ENCODE measurements at regions not wholly inside any gene's neighbourhood (a gene's known extent, or its start where the extent isn't known, plus 50 kb on each side); places are given as distances from the start of the nearest gene placed in this dataset.

DNA sequence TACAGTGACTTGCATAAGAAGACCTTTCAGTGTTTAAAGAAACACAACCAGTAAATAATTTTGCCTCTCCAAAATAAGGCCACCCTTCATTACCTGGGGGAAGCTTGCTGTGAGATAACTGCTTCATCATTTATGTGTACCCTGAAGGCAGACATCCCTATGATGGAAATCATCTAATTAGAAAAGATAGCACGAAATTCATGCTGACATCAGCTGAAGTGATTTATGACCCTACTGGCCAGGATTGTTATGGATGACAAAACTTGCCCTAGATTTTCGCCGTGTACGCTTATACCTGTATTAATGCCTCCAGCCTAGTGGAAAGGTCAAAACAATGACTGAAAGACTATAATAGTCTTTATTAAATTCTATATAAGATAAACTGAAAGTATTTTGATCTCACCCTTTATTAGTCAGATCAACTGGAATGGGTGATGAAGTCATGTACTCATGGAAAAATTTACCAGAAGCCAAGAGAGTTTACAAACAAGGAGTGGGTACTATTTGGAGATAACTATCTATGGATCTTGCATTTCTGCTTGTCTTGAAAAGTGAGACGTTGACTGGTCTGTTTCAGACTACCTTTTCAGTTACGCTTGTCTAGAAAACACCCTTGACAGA lies 114.2 kb downstream of the PPP1R3A start:
- Histone ChIP-seq H3K27me3 (no peaks in the 10 kb centered on the region), H3K9me3 (no peaks in the 10 kb centered on the region), H3K27ac (no peak overlapping the region), H3K4me1 (no peaks in the 10 kb centered on the region), H3K36me3 (no peaks in the 10 kb centered on the region), H3K4me3 (no peak overlapping the region)
- DNase-seq (ENCODE audit: extremely low spot score in 2 of 2): no peak
- TF ChIP-seq, protein P1, sequence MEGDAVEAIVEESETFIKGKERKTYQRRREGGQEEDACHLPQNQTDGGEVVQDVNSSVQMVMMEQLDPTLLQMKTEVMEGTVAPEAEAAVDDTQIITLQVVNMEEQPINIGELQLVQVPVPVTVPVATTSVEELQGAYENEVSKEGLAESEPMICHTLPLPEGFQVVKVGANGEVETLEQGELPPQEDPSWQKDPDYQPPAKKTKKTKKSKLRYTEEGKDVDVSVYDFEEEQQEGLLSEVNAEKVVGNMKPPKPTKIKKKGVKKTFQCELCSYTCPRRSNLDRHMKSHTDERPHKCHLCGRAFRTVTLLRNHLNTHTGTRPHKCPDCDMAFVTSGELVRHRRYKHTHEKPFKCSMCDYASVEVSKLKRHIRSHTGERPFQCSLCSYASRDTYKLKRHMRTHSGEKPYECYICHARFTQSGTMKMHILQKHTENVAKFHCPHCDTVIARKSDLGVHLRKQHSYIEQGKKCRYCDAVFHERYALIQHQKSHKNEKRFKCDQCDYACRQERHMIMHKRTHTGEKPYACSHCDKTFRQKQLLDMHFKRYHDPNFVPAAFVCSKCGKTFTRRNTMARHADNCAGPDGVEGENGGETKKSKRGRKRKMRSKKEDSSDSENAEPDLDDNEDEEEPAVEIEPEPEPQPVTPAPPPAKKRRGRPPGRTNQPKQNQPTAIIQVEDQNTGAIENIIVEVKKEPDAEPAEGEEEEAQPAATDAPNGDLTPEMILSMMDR (IDR thresholded peaks at IDR 0.05): no peak
- no peak for TF ChIP-seq POLR2A (IDR thresholded peaks at IDR 0.05)
- no peak for TF ChIP-seq POLR2AphosphoS5 (IDR thresholded peaks at IDR 0.05; ENCODE audit: insufficient read depth in 1 of 2, low read depth in 1 of 2)
- intact Hi-C loops (cut with DNase I): no loop called here

DNA sequence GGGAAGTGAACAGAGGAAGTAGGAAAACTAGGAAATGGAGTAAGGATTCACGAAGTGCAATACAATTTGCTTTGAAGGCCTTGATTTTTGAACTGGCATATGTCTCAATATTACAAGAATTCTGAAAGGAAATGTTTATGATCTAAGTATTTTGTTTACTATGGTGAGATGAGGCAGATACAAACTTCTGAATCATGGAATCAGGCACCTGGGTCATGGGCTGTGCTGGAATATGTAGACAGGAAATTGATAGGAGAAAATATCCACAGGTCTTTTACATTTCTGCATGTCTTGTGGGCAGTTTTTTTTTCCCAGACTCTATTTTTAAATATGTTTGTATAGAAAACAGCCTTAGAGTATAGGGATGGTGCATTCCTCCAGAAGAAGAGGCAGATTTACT lies 117.1 kb downstream of the PPP1R3A start:
- intact Hi-C loops (cut with DNase I): no loop called here
- Histone ChIP-seq H3K36me3 (no peaks in the 10 kb centered on the region), H3K4me3 (no peak overlapping the region), H3K4me1 (no peaks in the 10 kb centered on the region), H3K9me3 (no peaks in the 10 kb centered on the region), H3K27me3 (no peaks in the 10 kb centered on the region), H3K27ac (no peak overlapping the region)
- TF ChIP-seq, protein P1 (IDR thresholded peaks at IDR 0.05): no peak
- TF ChIP-seq POLR2AphosphoS5 (IDR thresholded peaks at IDR 0.05; ENCODE audit: insufficient read depth in 1 of 2, low read depth in 1 of 2) (no peak), POLR2A (IDR thresholded peaks at IDR 0.05) (no peak)
- no peak for DNase-seq (ENCODE audit: extremely low spot score in 2 of 2)

DNA sequence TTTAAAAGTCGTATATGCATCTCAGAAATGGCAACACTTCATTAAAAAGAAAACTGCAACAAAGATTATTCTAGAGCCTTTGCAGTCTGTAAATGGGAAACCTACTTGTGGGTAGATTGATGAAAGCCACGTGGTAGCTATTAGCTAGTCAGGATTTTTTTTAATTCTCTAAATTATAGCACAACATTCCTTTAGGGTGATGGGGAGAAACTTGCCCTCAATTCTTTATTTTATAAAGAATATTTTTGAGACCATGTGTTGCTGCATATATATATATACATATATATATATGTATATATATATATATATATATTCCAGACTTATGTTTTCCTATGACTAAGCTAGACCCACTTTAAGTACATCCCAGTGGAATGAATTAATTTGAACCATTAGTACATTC lies 118.0 kb downstream of the PPP1R3A start:
- no peak overlapping the region for H3K4me3 ChIP-seq
- TF ChIP-seq, protein P1 (IDR thresholded peaks at IDR 0.05): no peak
- TF ChIP-seq POLR2A (IDR thresholded peaks at IDR 0.05) (no peak), POLR2AphosphoS5 (IDR thresholded peaks at IDR 0.05; ENCODE audit: insufficient read depth in 1 of 2, low read depth in 1 of 2) (no peak)
- no peaks in the 10 kb centered on the region for H3K27me3 ChIP-seq
- intact Hi-C loops (cut with DNase I): no loop called here
- H3K4me1 ChIP-seq: no peaks in the 10 kb centered on the region
- H3K9me3 ChIP-seq: no peaks in the 10 kb centered on the region
- no peaks in the 10 kb centered on the region for H3K36me3 ChIP-seq
- no peak overlapping the region for H3K27ac ChIP-seq
- DNase-seq (ENCODE audit: extremely low spot score in 2 of 2): no peak

DNA sequence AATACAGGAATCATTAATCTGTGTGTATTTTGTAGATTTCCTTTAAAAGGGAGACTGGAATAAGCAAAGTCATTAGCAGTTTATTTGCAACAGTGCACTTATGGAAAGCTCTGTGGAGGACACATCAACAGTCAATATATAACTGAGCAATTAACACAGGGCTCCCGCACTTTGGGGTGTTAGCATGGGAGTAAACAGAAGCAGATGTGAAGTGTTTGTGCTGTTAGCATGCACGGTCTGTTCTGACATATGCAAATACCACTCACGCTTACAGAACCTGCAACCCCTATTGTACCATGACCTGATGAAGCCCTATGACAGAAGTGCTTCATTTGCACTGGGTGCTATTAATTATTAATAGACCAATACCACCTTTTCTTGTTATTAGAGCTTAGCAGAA lies 118.9 kb downstream of the PPP1R3A start:
- no peaks in the 10 kb centered on the region for H3K4me1 ChIP-seq
- intact Hi-C loops (cut with DNase I): no loop called here
- TF ChIP-seq POLR2A (IDR thresholded peaks at IDR 0.05) (no peak), POLR2AphosphoS5 (IDR thresholded peaks at IDR 0.05; ENCODE audit: insufficient read depth in 1 of 2, low read depth in 1 of 2) (no peak)
- TF ChIP-seq, protein P1 (IDR thresholded peaks at IDR 0.05): no peak

DNA sequence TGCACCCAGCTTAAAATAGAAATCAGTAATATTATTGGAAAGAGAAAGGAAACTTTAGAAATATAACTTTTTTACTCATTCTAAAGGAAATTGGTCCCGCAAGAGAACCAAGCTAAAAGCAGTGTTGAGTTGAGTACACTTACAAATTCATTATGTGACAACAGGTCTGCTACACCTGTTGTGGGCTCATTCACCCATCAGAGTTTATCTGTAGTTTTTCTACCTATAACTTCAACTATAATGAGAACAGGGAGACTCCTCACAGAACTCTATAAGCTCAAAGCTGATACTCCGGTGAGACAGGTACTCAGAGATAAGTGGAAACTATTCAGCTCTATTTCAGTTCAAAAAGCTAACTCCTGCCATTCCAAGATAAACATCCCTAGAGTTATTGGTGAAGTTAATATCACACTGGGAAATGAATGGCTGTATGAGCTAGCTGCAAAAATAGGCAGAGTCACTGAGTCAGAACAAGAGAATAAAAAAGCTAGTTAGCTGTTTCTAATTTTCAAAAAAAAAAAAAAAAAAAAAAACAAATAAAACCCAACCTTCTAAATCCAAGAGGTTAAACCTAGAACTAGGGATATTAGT lies 121.3 kb downstream of the PPP1R3A start:
- Histone ChIP-seq H3K9me3 (no peaks in the 10 kb centered on the region), H3K36me3 (no peaks in the 10 kb centered on the region), H3K27ac (no peak overlapping the region), H3K4me1 (no peaks in the 10 kb centered on the region), H3K4me3 (no peak overlapping the region), H3K27me3 (no peaks in the 10 kb centered on the region)
- intact Hi-C loops (cut with DNase I): no loop called here
- DNase-seq (ENCODE audit: extremely low spot score in 2 of 2): no peak
- no peak for TF ChIP-seq POLR2A (IDR thresholded peaks at IDR 0.05)
- TF ChIP-seq POLR2AphosphoS5 (IDR thresholded peaks at IDR 0.05; ENCODE audit: insufficient read depth in 1 of 2, low read depth in 1 of 2): no peak
- TF ChIP-seq, protein P1 (IDR thresholded peaks at IDR 0.05): no peak

More for the DNA sequence above, 118.9 kb downstream of the PPP1R3A start:
- Histone ChIP-seq H3K27me3 (no peaks in the 10 kb centered on the region), H3K36me3 (no peaks in the 10 kb centered on the region), H3K9me3 (no peaks in the 10 kb centered on the region), H3K4me3 (no peak overlapping the region), H3K27ac (no peak overlapping the region)
- DNase-seq (ENCODE audit: extremely low spot score in 2 of 2): no peak
